B cell (primary cell): ENCODE measurements at regions not wholly inside any gene's neighbourhood (a gene's known extent, or its start where the extent isn't known, plus 50 kb on each side); places are given as distances from the start of the nearest gene placed in this dataset.

ENCODE experiments used
- CTCF ChIP-seq: fragments of 200-600 bp; IDR thresholded peaks from one replicate; pipeline ENCODE4 v1.8.0; 2022; ENCODE audit warnings: antibody characterized with exemption, mild to moderate bottlenecking
- EZH2 ChIP-seq: IDR thresholded peaks from 2 replicates; pipeline ENCODE4 v1.6.1; 2012; ENCODE audit warnings: borderline replicate concordance, low read depth, mild to moderate bottlenecking, moderate library complexity, low read length; ENCODE audit not compliant: insufficient read depth, poor library complexity, severe bottlenecking

- TF ChIP-seq CTCF (no peak), EZH2 (no peak)
Measured at GRCh38 chr3:57003676-57004075, 56.8 kb upstream of the SPATA12 start.
